ENCODE measurements at regions not wholly inside any gene's neighbourhood (a gene's known extent, or its start where the extent isn't known, plus 50 kb on each side); places are given as distances from the start of the nearest gene placed in this dataset.

- DNase-seq = no peak
Measured at GRCh38 chr21:16983420-16983819, 529.4 kb upstream of the CXADR start.

GRCh38 chr21:16992448-16992847 lies 520.4 kb upstream of the CXADR start:
- DNase-seq = no peak

- DNase-seq = no peak
Measured at GRCh38 chr21:16993416-16994038, 519.3 kb upstream of the CXADR start.

GRCh38 chr21:17002594-17003257 lies 510.1 kb upstream of the CXADR start:
- no peak for DNase-seq

- DNase-seq = no peak
Measured at GRCh38 chr21:17003258-17003615, 509.6 kb upstream of the CXADR start.

- no peak for DNase-seq
Measured at GRCh38 chr21:17003763-17004373, 509.0 kb upstream of the CXADR start.

GRCh38 chr21:17032141-17032655 lies 480.6 kb upstream of the CXADR start:
- no peak for DNase-seq

GRCh38 chr21:17044696-17045095 lies 468.1 kb upstream of the CXADR start:
- no peak for DNase-seq

- no peak for DNase-seq
Measured at GRCh38 chr21:17045214-17045853, 467.5 kb upstream of the CXADR start.

GRCh38 chr21:17048974-17049373 lies 463.9 kb upstream of the CXADR start:
- DNase-seq = no peak

- no peak for DNase-seq
Measured at GRCh38 chr21:17050156-17050555, 462.7 kb upstream of the CXADR start.

GRCh38 chr21:17050646-17051045 lies 462.2 kb upstream of the CXADR start:
- DNase-seq = no peak

- DNase-seq = no peak
Measured at GRCh38 chr21:17051054-17051453, 461.8 kb upstream of the CXADR start.

- no peak for DNase-seq
Measured at GRCh38 chr21:17053321-17053720, 459.5 kb upstream of the CXADR start.

GRCh38 chr21:17059936-17060335 lies 452.9 kb upstream of the CXADR start:
- no peak for DNase-seq

- DNase-seq = no peak
Measured at GRCh38 chr21:17066006-17066405, 446.8 kb upstream of the CXADR start.

- no peak for DNase-seq
Measured at GRCh38 chr21:17071093-17071492, 441.8 kb upstream of the CXADR start.

- DNase-seq = no peak
Measured at GRCh38 chr21:17081193-17081592, 431.6 kb upstream of the CXADR start.

- DNase-seq = no peak
Measured at GRCh38 chr21:17082843-17083483, 429.9 kb upstream of the CXADR start.

- DNase-seq = no peak
Measured at GRCh38 chr21:17085707-17086106, 427.1 kb upstream of the CXADR start.

GRCh38 chr21:17088500-17088899 lies 424.3 kb upstream of the CXADR start:
- no peak for DNase-seq

- no peak for DNase-seq
Measured at GRCh38 chr21:17089091-17089491, 423.8 kb upstream of the CXADR start.

GRCh38 chr21:17101696-17102095 lies 411.1 kb upstream of the CXADR start:
- no peak for DNase-seq

Data from NCI-H345 (cell line).